ENCODE measurements at regions not wholly inside any gene's neighbourhood (a gene's known extent, or its start where the extent isn't known, plus 50 kb on each side); places are given as distances from the start of the nearest gene placed in this dataset.

GRCh38 chr11:101401245-101401644 is 182.6 kb downstream of the TRPC6 start:
- DNase-seq, result no peak

- no peak for DNase-seq
Measured at GRCh38 chr11:101397979-101398378, 185.8 kb downstream of the TRPC6 start.

DNA sequence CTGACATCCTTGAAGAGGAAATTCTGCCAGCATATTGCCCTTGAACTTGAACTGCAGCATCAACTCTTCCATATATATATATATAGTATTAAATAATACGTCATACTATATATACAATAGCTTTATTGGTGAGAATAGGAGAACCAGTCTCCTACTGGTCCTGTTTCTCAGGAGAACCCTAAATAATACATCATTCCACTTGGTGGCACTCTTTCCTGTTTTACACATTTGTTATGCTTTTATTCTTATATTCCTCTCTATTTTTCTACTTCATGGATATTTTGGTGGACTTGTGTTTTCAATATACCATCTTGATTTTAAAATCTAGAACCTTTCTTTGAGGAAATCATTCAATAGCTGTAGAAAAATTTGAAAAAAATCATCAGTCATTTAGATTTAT is 193.3 kb downstream of the TRPC6 start:
- peak; percentile 21 to 42 for DNase-seq

DNA sequence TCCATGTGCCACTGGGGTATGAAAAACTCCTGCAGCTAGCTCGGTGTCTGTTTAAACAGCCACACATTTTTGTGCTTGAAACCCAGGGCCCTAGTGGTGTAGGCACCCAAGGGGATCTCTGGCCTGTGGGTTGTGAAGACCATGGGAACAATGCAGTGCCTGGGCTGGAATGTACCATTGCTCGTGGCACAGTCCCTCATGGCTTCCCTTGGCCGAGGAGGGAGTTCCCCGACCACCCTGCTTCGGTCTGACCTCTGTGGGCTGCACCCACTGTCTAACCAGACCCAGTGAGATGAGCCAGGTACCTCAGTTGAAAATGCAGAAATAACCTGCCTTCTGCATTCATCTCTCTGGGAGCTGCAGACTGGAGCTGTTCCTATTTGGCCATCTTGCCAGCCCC is 214.0 kb downstream of the TRPC6 start:
- no peak for DNase-seq

GRCh38 chr11:101363706-101364275 is 220.0 kb downstream of the TRPC6 start:
- no peak for DNase-seq

DNA sequence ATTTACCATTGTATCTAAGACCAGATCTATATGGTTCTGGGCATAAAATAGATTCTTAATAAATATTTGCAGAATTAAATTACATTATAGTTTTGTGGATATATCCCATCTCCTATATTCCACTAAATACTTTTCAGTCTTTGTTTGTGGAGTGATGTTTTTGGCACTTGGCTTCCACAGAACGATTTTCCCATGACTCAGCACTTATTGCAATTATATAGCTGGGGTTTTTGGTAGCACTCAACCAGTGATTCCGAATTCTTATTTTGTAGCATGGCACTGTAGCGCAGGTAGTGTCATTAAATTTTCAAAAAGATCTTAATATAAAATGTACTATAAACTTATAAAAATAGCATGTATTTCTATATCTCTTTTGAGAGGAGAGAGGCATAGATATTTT is 221.2 kb downstream of the TRPC6 start:
- no peak for DNase-seq

DNA sequence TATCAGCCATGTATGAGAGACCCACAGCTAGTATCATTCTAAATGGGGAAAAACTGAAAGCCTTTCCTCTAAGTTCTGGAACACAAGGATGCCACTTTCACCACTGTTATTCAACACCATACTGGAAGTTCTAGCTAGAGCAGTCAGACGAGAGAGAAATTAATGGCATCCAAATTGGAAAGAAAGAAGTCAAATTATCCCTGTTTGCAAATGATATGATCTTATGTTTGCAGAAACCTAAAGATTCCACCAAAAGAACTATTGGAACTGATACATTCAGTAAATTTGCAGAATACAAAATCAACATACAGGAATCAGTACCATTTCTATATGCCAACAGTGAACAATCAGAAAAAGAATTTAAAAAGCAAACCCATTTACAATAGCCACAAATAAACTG is 226.0 kb downstream of the TRPC6 start:
- no peak for DNase-seq

DNA sequence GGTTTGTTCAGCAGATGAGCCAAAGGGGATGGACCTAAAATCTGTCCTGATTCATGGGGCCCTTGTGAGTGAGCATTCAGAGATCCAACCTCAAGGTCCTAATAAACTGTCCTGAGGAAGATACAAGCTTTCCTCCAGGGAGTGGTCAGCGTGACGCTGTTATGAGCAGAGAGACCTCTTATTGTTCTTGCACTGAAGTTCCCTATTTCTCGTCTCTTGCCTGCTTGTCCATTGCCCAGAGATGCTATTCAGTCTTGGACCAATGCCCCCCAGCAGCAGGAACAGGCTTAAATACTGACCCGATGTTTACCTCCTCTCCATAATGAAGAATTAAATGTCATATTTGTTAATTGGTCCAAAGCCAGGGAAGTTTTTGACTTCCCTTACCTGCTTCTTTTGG is 225.2 kb upstream of the PGR start:
- DNase-seq, result no peak

- no peak for DNase-seq
Measured at GRCh38 chr11:101348786-101349185, 219.2 kb upstream of the PGR start.

DNA sequence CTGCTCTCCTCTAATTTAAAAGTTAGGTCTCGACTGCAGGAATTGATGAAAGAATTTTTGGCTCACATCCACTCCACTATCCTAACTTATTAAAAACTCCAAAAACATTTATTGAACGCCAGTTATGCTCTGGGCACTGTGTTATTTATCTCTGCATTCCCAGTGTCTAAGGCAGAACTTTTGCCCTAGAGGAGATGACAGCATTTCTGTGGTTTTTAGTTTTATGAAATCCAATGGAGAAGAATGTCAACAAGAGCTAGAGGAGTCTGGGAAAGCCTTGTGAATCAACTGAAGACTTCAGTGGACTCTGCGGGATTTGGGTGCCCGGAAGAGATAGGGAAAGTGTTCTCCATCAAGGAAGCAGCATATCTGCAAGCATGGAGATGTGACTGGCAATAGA is 217.0 kb upstream of the PGR start:
- no peak for DNase-seq

- no peak for DNase-seq
Measured at GRCh38 chr11:101345891-101346290, 216.3 kb upstream of the PGR start.

- no peak for DNase-seq
Measured at GRCh38 chr11:101342307-101342706, 212.7 kb upstream of the PGR start.

DNA sequence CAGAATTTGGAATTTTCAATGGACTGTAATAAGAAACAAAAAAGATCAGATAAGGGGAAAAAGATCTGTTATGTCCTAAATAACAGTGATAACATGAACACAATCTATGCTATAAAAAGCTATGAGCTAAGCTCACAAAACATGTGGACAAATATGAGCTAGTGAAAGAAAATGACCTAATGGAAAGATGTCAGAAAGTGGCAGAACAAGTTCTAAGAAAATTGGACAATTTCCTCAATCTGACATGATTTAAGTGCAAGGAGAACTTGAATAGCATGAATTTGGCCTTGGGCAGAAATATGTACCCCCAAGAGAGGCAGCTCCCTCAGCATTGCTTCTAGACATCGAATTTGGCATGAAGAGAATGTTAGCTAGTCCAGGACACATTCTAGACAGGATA is 212.0 kb upstream of the PGR start:
- DNase-seq, result no peak

- no peak for DNase-seq
Measured at GRCh38 chr11:101336858-101337257, 207.2 kb upstream of the PGR start.

GRCh38 chr11:101336155-101336554 is 206.5 kb upstream of the PGR start:
- DNase-seq, result no peak

DNA sequence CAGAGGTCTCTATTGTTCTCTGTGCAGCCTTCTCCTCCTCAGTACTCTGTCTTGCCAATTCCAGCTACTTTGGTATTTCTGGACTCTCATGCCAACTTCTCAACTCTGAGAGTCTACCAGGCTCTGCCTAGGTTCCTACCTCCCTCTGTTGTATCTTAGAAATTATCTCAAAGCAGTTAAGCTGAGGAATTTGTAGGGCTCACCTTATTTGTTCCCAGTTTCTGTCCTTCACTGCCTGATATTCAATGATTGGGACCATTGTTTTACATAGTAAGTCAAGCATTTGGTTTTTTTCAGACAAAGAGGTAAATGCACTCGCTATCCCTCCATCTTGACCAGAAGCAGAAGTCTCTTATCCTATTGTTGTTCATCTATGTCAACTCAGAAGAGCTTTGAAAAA is 205.0 kb upstream of the PGR start:
- no peak for DNase-seq

DNA sequence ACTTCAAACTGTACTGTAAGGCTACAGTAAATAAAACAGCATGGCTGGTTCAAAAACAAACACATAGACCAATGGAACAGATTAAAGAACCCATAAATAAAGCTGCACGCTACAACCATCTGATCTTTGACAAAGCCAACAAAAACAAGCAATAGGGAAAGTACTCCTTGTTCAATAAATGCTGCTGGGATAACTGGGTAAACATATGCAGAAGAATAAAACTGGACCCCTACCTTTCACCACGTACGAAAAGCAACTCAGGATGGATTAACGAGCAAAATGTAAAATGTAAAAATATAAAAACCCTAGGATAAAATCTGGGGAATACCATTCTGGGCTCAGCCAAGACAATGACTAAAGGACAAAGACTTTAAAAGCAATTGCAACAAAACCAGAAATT is 201.8 kb upstream of the PGR start:
- no peak for DNase-seq

- DNase-seq, result no peak
Measured at GRCh38 chr11:101327908-101328307, 198.3 kb upstream of the PGR start.

DNA sequence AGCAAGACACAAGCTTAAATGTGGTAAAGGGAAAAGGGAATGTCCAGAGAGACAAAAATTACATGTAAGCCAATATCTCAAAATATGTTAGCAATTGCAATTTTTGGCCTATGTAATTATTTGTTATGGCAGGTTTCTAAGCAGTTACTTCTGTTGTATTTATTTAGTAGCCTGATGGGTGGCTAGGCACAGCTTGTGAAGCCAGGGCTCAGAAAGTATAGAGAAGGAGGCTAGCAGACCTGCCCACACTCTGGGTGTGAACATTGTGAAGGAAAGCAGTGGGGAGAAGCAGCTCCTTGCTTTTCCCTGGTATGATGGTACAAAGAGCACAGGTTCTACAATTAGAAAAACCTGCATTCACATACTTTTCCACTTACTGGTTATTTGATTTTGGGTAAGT is 196.5 kb upstream of the PGR start:
- DNase-seq, result no peak

- DNase-seq, result no peak
Measured at GRCh38 chr11:101323997-101324396, 194.4 kb upstream of the PGR start.

GRCh38 chr11:101321222-101321621 is 191.6 kb upstream of the PGR start:
- DNase-seq, result no peak

GRCh38 chr11:101306721-101307120 is 177.1 kb upstream of the PGR start:
- no peak for DNase-seq

GRCh38 chr11:101305496-101305895 is 175.9 kb upstream of the PGR start:
- no peak for DNase-seq

GRCh38 chr11:101299210-101299609 is 169.6 kb upstream of the PGR start:
- no peak for DNase-seq

- no peak for DNase-seq
Measured at GRCh38 chr11:101296896-101297295, 167.3 kb upstream of the PGR start.
